Naive thymus-derived CD4-positive, alpha-beta T cell (primary cell): ENCODE measurements at regions not wholly inside any gene's neighbourhood (a gene's known extent, or its start where the extent isn't known, plus 50 kb on each side); places are given as distances from the start of the nearest gene placed in this dataset.

ENCODE experiments used
- ATAC-seq: fragments of 150-1000 bp; cut with Tn5 transposase; 2 replicates; pipeline ENCODE4 v1.10.0; 2021; ENCODE audit warnings: mild to moderate bottlenecking, moderate library complexity
- CTCF ChIA-PET: fragments of 350-600 bp; sonication (Branson Sonifier 250); formaldehyde crosslinking; loops from one replicate; lab custom pipeline; 2021; ENCODE audit warnings: antibody characterized with exemption; lab: Charles Lee
- POLR2A ChIA-PET: fragments of 350-600 bp; sonication (Branson Sonifier 250); formaldehyde crosslinking; loops from one replicate; lab custom pipeline; 2021; ENCODE audit warnings: antibody characterized with exemption, inconsistent platforms; lab: Charles Lee
- DNase-seq, 9 donors: peaks; one replicate each; pipeline versions ENCODE4 v3.0.0 to v3.0.0-alpha.2; 2020 to 2022; ENCODE audit warnings: mixed read lengths in 1 of 9
- H3K27ac ChIP-seq: one replicate; pipeline ENCODE4 v1.7.0; 2013; ENCODE audit warnings: mild to moderate bottlenecking, low read depth, low read length, moderate library complexity
- H3K27me3 ChIP-seq, 2 donors: one replicate each; pipeline ENCODE4 v1.7.0; 2013; ENCODE audit warnings: low read length in 2 of 2, mild to moderate bottlenecking in 2 of 2, moderate library complexity in 2 of 2; ENCODE audit not compliant: control insufficient read depth in 2 of 2, insufficient read depth in 2 of 2
- H3K36me3 ChIP-seq, 3 experiments: 1 replicate in 2 of 3; 2 replicates in 1 of 3; pipeline ENCODE4 v1.7.0; 2013; ENCODE audit warnings: low read length in 3 of 3, mild to moderate bottlenecking in 3 of 3, moderate library complexity in 1 of 3; ENCODE audit not compliant: insufficient read depth in 3 of 3, control insufficient read depth in 2 of 3
- H3K4me1 ChIP-seq, 2 donors: one replicate each; pipeline ENCODE4 v1.7.0; 2013; ENCODE audit warnings: low read length in 2 of 2, mild to moderate bottlenecking in 2 of 2, moderate library complexity in 1 of 2; ENCODE audit not compliant: control insufficient read depth in 2 of 2, insufficient read depth in 2 of 2
- H3K4me3 ChIP-seq: 2 replicates; pipeline ENCODE4 v1.7.0; 2013; ENCODE audit warnings: mild to moderate bottlenecking, low read length
- H3K9me3 ChIP-seq, 3 experiments: 1 replicate in 2 of 3; 2 replicates in 1 of 3; pipeline ENCODE4 v1.7.0; 2013; ENCODE audit warnings: low read length in 3 of 3; ENCODE audit not compliant: control insufficient read depth in 2 of 3
- H3K27ac Mint-ChIP-seq, 9 donors: one replicate each; pipeline ENCODE4 v1.8.0; 2020 to 2022; ENCODE audit warnings: mixed read lengths in 9 of 9, mild to moderate bottlenecking in 8 of 9, moderate library complexity in 5 of 9, inconsistent platforms in 2 of 9
- H3K27me3 Mint-ChIP-seq, 5 donors: one replicate each; pipeline ENCODE4 v1.8.0; 2021 to 2022; ENCODE audit warnings: mixed read lengths in 5 of 5, mild to moderate bottlenecking in 1 of 5
- H3K36me3 Mint-ChIP-seq, 5 donors: one replicate each; pipeline ENCODE4 v1.8.0; 2020 to 2022; ENCODE audit warnings: mixed read lengths in 5 of 5, mild to moderate bottlenecking in 3 of 5, inconsistent platforms in 1 of 5
- H3K4me1 Mint-ChIP-seq, 7 donors: one replicate each; pipeline ENCODE4 v1.8.0; 2020 to 2022; ENCODE audit warnings: mixed read lengths in 7 of 7, mild to moderate bottlenecking in 3 of 7, inconsistent platforms in 1 of 7
- H3K4me3 Mint-ChIP-seq, 10 donors: one replicate each; pipeline ENCODE4 v1.8.0; 2020 to 2022; ENCODE audit warnings: mild to moderate bottlenecking in 10 of 10, mixed read lengths in 10 of 10, moderate library complexity in 6 of 10, inconsistent platforms in 2 of 10
- H3K9me3 Mint-ChIP-seq, 11 donors: one replicate each; pipeline ENCODE4 v1.8.0; 2020 to 2022; ENCODE audit warnings: mixed read lengths in 11 of 11, mild to moderate bottlenecking in 4 of 11, inconsistent platforms in 1 of 11, moderate library complexity in 1 of 11
- intact Hi-C, 2 donors: fragments of 100-400 bp; cut with micrococcal nuclease; formaldehyde crosslinking; loops; one replicate each; pipeline ENCODE4 v1.15.1; 2023

GRCh38 chr1:242870966-242871365 is 346.5 kb upstream of the PLD5 start:
- ChIA-PET CTCF (no interaction called here), POLR2A (no interaction called here)
- Mint-ChIP-seq H3K27ac (no peak overlapping the region), H3K36me3 (no peaks in the 10 kb centered on the region), H3K9me3 (peaks cover 0 to 2% (median 0%) of the 10 kb centered on the region in 11 donors), H3K4me1 (no peaks in the 10 kb centered on the region), H3K27me3 (peaks cover 0 to 7% (median 4%) of the 10 kb centered on the region in 5 donors), H3K4me3 (no peak overlapping the region)
- no peaks in the 10 kb centered on the region for H3K9me3 ChIP-seq
- DNase-seq = no peak
- H3K4me3 ChIP-seq = no peak overlapping the region
- H3K27me3 ChIP-seq = no peaks in the 10 kb centered on the region
- no peak for ATAC-seq
- H3K36me3 ChIP-seq = no peaks in the 10 kb centered on the region
- no peak overlapping the region for H3K27ac ChIP-seq
- no peaks in the 10 kb centered on the region for H3K4me1 ChIP-seq
- intact Hi-C loops = no loop called here

- H3K27me3 Mint-ChIP-seq = peaks cover 0 to 26% (median 20%) of the 10 kb centered on the region in 5 donors
- H3K36me3 Mint-ChIP-seq = peaks cover 0 to 5% (median 0%) of the 10 kb centered on the region in 5 donors
- no peaks in the 10 kb centered on the region for H3K4me1 Mint-ChIP-seq
- no peak overlapping the region for H3K4me3 ChIP-seq
- H3K4me3 Mint-ChIP-seq = no peak overlapping the region
- H3K27me3 ChIP-seq = peaks cover 0 to 3% of the 10 kb centered on the region in 2 donors
- POLR2A ChIA-PET = no interaction called here
- no peaks in the 10 kb centered on the region for H3K36me3 ChIP-seq
- ATAC-seq (no peak), DNase-seq (no peak)
- intact Hi-C loops = no loop called here
- H3K4me1 ChIP-seq = no peaks in the 10 kb centered on the region
- H3K27ac ChIP-seq = no peak overlapping the region
- no peaks in the 10 kb centered on the region for H3K9me3 ChIP-seq
- no peak overlapping the region for H3K27ac Mint-ChIP-seq
- peaks cover 0 to 23% (median 6%) of the 10 kb centered on the region in 11 donors for H3K9me3 Mint-ChIP-seq
- CTCF ChIA-PET = no interaction called here
These were observed 331.8 kb upstream of the PLD5 start for GRCh38 chr1:242856289-242856688.

GRCh38 chr1:242854466-242854865 is 330.0 kb upstream of the PLD5 start:
- CTCF ChIA-PET = no interaction called here
- DNase-seq (no peak), ATAC-seq (no peak)
- intact Hi-C loops = no loop called here
- no peak overlapping the region for H3K27ac ChIP-seq
- peaks cover 2 to 39% (median 11%) of the 10 kb centered on the region in 11 donors for H3K9me3 Mint-ChIP-seq
- no peaks in the 10 kb centered on the region for H3K4me1 ChIP-seq
- H3K27me3 Mint-ChIP-seq = peaks cover 0 to 26% (median 17%) of the 10 kb centered on the region in 5 donors
- H3K27me3 ChIP-seq = peaks cover 0 to 3% of the 10 kb centered on the region in 2 donors
- POLR2A ChIA-PET = no interaction called here
- H3K27ac Mint-ChIP-seq = no peak overlapping the region
- H3K36me3 Mint-ChIP-seq = peaks cover 0 to 5% (median 0%) of the 10 kb centered on the region in 5 donors
- H3K4me3 ChIP-seq = no peak overlapping the region
- no peaks in the 10 kb centered on the region for H3K9me3 ChIP-seq
- no peaks in the 10 kb centered on the region for H3K36me3 ChIP-seq
- no peaks in the 10 kb centered on the region for H3K4me1 Mint-ChIP-seq
- no peak overlapping the region for H3K4me3 Mint-ChIP-seq

- Mint-ChIP-seq H3K27ac (no peak overlapping the region), H3K36me3 (peaks cover 0 to 9% (median 0%) of the 10 kb centered on the region in 5 donors), H3K4me1 (no peaks in the 10 kb centered on the region), H3K9me3 (peaks cover 4 to 52% (median 13%) of the 10 kb centered on the region in 11 donors), H3K27me3 (no peaks in the 10 kb centered on the region), H3K4me3 (no peak overlapping the region)
- Histone ChIP-seq H3K9me3 (no peaks in the 10 kb centered on the region), H3K27ac (no peak overlapping the region), H3K27me3 (no peaks in the 10 kb centered on the region), H3K36me3 (no peaks in the 10 kb centered on the region), H3K4me1 (no peaks in the 10 kb centered on the region), H3K4me3 (no peak overlapping the region)
- DNase-seq = no peak
- no peak for ATAC-seq
- intact Hi-C loops = no loop called here
- POLR2A ChIA-PET = no interaction called here
- CTCF ChIA-PET = no interaction called here
These were observed 323.0 kb upstream of the PLD5 start for GRCh38 chr1:242847390-242847993.

GRCh38 chr1:242842094-242842493 is 317.6 kb upstream of the PLD5 start:
- no peaks in the 10 kb centered on the region for H3K4me1 ChIP-seq
- Mint-ChIP-seq H3K27ac (no peak overlapping the region), H3K36me3 (peaks cover 0 to 5% (median 0%) of the 10 kb centered on the region in 5 donors), H3K9me3 (peaks cover 0 to 21% (median 5%) of the 10 kb centered on the region in 11 donors), H3K4me3 (no peak overlapping the region), H3K27me3 (peaks cover 0 to 6% (median 0%) of the 10 kb centered on the region in 5 donors), H3K4me1 (no peaks in the 10 kb centered on the region)
- DNase-seq (no peak), ATAC-seq (no peak)
- no peak overlapping the region for H3K27ac ChIP-seq
- intact Hi-C loops = no loop called here
- CTCF ChIA-PET = no interaction called here
- POLR2A ChIA-PET = no interaction called here
- H3K36me3 ChIP-seq = no peaks in the 10 kb centered on the region
- no peaks in the 10 kb centered on the region for H3K27me3 ChIP-seq
- H3K9me3 ChIP-seq = no peaks in the 10 kb centered on the region
- no peak overlapping the region for H3K4me3 ChIP-seq

GRCh38 chr1:242839101-242839500 is 314.6 kb upstream of the PLD5 start:
- H3K27me3 ChIP-seq = no peaks in the 10 kb centered on the region
- ChIA-PET POLR2A (no interaction called here), CTCF (no interaction called here)
- DNase-seq (no peak), ATAC-seq (no peak)
- intact Hi-C loops = no loop called here
- no peak overlapping the region for H3K27ac Mint-ChIP-seq
- peaks cover 0 to 8% (median 4%) of the 10 kb centered on the region in 11 donors for H3K9me3 Mint-ChIP-seq
- no peaks in the 10 kb centered on the region for H3K36me3 ChIP-seq
- H3K4me1 Mint-ChIP-seq = no peaks in the 10 kb centered on the region
- no peaks in the 10 kb centered on the region for H3K4me1 ChIP-seq
- no peak overlapping the region for H3K4me3 ChIP-seq
- H3K27ac ChIP-seq = no peak overlapping the region
- no peak overlapping the region for H3K4me3 Mint-ChIP-seq
- H3K36me3 Mint-ChIP-seq = peaks cover 0 to 5% (median 0%) of the 10 kb centered on the region in 5 donors
- H3K9me3 ChIP-seq = no peaks in the 10 kb centered on the region
- H3K27me3 Mint-ChIP-seq = peaks cover 0 to 6% (median 0%) of the 10 kb centered on the region in 5 donors

GRCh38 chr1:242836423-242836822 is 311.9 kb upstream of the PLD5 start:
- CTCF ChIA-PET = no interaction called here
- peaks cover 0 to 6% (median 0%) of the 10 kb centered on the region in 5 donors for H3K27me3 Mint-ChIP-seq
- intact Hi-C loops = no loop called here
- DNase-seq (no peak), ATAC-seq (no peak)
- no peaks in the 10 kb centered on the region for H3K4me1 Mint-ChIP-seq
- Histone ChIP-seq H3K27me3 (no peaks in the 10 kb centered on the region), H3K27ac (no peak overlapping the region), H3K4me1 (no peaks in the 10 kb centered on the region), H3K4me3 (no peak overlapping the region), H3K9me3 (no peaks in the 10 kb centered on the region), H3K36me3 (no peaks in the 10 kb centered on the region)
- H3K4me3 Mint-ChIP-seq = no peak overlapping the region
- no peaks in the 10 kb centered on the region for H3K36me3 Mint-ChIP-seq
- H3K9me3 Mint-ChIP-seq = peaks cover 0 to 22% (median 4%) of the 10 kb centered on the region in 11 donors
- no peak overlapping the region for H3K27ac Mint-ChIP-seq
- POLR2A ChIA-PET = no interaction called here
